Nephron (organoid): ENCODE measurements at regions not wholly inside any gene's neighbourhood (a gene's known extent, or its start where the extent isn't known, plus 50 kb on each side); places are given as distances from the start of the nearest gene placed in this dataset.
"Not testable (repeated sequence)": the region's sequence is repeated elsewhere in the genome, so short reads cannot be mapped to it uniquely, and the experiment has no call there.

ENCODE experiments used
- H3K27ac Mint-ChIP-seq, 3 experiments: 2 replicates each; pipeline ENCODE4 v1.8.0; 2020; ENCODE audit warnings: mixed read lengths in 3 of 3, mild to moderate bottlenecking in 2 of 3, moderate library complexity in 1 of 3
- H3K27me3 Mint-ChIP-seq: 2 replicates; pipeline ENCODE4 v1.8.0; 2021; ENCODE audit warnings: low read depth, mild to moderate bottlenecking, moderate library complexity, mixed read lengths
- H3K36me3 Mint-ChIP-seq: 2 replicates; pipeline ENCODE4 v1.8.0; 2020; ENCODE audit warnings: low read depth, mixed read lengths
- H3K4me1 Mint-ChIP-seq: 2 replicates; pipeline ENCODE4 v1.8.0; 2020; ENCODE audit warnings: mixed read lengths
- H3K4me3 Mint-ChIP-seq, 3 experiments: 2 replicates each; pipeline ENCODE4 v1.8.0; 2020; ENCODE audit warnings: mild to moderate bottlenecking in 3 of 3, mixed read lengths in 3 of 3, moderate library complexity in 2 of 3
- H3K9me3 Mint-ChIP-seq: 2 replicates; pipeline ENCODE4 v1.8.0; 2020; ENCODE audit warnings: mixed read lengths
- TF ChIP-seq, protein P1 (sequence below), 3 experiments: fragments of 200-600 bp; sonication (generic); IDR thresholded peaks; one replicate each; pipeline ENCODE4 v1.5.0; 2021; ENCODE audit warnings: antibody characterized with exemption in 3 of 3; ENCODE audit not compliant: unreplicated experiment in 3 of 3

DNA sequence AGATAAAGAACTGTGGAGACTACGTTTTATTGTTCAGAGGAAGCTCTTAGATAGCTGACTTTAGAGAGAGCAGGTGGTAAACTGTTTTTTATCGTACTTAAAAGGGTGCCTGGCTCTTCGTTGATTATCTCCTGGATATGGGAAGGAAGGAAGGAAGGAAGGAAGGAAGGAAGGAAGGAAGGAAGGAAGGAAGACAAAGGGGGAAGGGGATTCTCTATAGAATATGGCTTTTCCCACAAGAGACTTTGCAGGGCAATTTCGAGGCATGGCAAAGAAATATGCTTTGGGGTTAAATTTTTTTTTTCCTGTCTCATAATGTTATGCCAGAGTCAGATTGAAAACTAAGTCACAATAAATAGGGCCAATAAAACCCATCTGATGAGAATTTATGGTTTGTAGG is 271.9 kb upstream of the POU1F1 start:
- TF ChIP-seq, protein P1, sequence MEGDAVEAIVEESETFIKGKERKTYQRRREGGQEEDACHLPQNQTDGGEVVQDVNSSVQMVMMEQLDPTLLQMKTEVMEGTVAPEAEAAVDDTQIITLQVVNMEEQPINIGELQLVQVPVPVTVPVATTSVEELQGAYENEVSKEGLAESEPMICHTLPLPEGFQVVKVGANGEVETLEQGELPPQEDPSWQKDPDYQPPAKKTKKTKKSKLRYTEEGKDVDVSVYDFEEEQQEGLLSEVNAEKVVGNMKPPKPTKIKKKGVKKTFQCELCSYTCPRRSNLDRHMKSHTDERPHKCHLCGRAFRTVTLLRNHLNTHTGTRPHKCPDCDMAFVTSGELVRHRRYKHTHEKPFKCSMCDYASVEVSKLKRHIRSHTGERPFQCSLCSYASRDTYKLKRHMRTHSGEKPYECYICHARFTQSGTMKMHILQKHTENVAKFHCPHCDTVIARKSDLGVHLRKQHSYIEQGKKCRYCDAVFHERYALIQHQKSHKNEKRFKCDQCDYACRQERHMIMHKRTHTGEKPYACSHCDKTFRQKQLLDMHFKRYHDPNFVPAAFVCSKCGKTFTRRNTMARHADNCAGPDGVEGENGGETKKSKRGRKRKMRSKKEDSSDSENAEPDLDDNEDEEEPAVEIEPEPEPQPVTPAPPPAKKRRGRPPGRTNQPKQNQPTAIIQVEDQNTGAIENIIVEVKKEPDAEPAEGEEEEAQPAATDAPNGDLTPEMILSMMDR (IDR thresholded peaks at IDR 0.05; ENCODE audit: unreplicated experiment in 3 of 3), result no peak
- H3K36me3 Mint-ChIP-seq, result no peaks in the 10 kb centered on the region

DNA sequence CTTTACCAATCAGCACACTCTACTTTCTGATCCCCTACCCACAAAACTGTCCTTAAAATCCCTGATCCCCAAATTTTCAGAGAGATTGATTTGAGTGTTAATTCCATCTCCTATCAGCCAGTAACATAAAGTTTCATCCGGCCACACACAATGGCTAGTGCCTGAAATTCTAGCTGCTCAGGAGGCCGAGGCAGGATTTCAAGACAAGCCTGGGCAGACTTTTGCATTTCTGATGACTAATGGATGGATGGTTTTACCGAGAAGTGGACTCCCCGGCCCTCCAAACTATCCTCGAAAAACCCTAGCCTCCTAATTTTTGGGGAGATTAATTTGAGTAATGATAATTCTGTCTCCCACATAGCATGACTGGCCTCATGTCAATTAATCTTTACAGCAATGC is 269.8 kb upstream of the POU1F1 start:
- H3K36me3 Mint-ChIP-seq, result no peaks in the 10 kb centered on the region
- no peak overlapping the region for H3K4me3 Mint-ChIP-seq
- no peaks in the 10 kb centered on the region for H3K27me3 Mint-ChIP-seq
- H3K4me1 Mint-ChIP-seq, result no peaks in the 10 kb centered on the region
- H3K9me3 Mint-ChIP-seq, result no peaks in the 10 kb centered on the region
- TF ChIP-seq, protein P1 (IDR thresholded peaks at IDR 0.05; ENCODE audit: unreplicated experiment in 3 of 3), result no peak
- no peak overlapping the region for H3K27ac Mint-ChIP-seq

More for the DNA sequence above, 271.9 kb upstream of the POU1F1 start:
- Mint-ChIP-seq H3K9me3 (no peaks in the 10 kb centered on the region), H3K27me3 (no peaks in the 10 kb centered on the region), H3K4me3 (no peak overlapping the region), H3K27ac (no peak overlapping the region), H3K4me1 (no peaks in the 10 kb centered on the region)

DNA sequence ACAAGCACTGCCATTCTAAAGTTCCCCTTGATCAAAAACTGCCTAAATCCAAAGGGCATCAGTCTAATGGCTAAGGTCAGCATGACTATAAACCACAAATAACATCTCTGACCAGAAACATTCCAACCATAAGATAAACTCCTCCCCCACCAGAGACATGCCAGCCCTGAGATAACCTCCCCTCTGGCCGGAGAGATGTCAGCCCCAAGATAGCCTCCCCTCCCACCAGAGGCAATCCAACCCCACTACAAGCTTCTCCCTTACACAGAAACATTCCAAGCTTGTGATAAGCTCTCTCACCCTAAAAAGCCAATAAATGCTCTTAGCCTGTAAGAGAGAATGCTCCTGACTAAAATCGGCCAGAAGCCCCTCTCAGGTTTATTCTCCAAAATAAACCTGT is 267.0 kb upstream of the POU1F1 start:
- H3K4me1 Mint-ChIP-seq, H3K36me3 Mint-ChIP-seq: not testable (repeated sequence)

DNA sequence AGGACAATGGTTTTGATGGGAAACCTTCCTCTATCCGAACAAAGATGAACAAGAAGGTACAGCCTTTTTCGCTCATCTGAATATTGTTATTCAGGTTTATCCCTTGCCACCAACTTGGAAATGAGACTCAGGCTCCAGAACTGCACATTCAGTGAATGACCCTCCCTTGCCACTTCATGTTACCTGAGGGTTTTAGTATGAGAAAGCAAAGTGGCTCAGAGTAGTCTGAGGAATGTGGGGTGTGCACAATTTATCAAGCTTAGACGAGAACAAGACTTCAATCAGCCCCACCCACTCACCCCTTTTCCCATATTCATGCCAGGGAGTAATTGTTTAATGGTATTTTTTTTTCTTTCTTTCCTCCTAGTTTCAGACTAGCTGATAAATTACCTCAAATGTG is 265.3 kb upstream of the POU1F1 start:
- TF ChIP-seq, protein P1 (IDR thresholded peaks at IDR 0.05; ENCODE audit: unreplicated experiment in 3 of 3), result no peak
- no peaks in the 10 kb centered on the region for H3K4me1 Mint-ChIP-seq
- H3K36me3 Mint-ChIP-seq, result no peaks in the 10 kb centered on the region
- no peaks in the 10 kb centered on the region for H3K27me3 Mint-ChIP-seq
- no peak overlapping the region for H3K27ac Mint-ChIP-seq
- H3K4me3 Mint-ChIP-seq, result no peak overlapping the region
- no peaks in the 10 kb centered on the region for H3K9me3 Mint-ChIP-seq

More for the DNA sequence above, 267.0 kb upstream of the POU1F1 start:
- not testable (repeated sequence) for H3K27me3 Mint-ChIP-seq, H3K9me3 Mint-ChIP-seq, H3K27ac Mint-ChIP-seq, H3K4me3 Mint-ChIP-seq

GRCh38 chr3:87538722-87539121 is 262.3 kb upstream of the POU1F1 start:
- H3K27ac Mint-ChIP-seq, H3K27me3 Mint-ChIP-seq, H3K36me3 Mint-ChIP-seq, H3K9me3 Mint-ChIP-seq, H3K4me1 Mint-ChIP-seq, H3K4me3 Mint-ChIP-seq: not testable (repeated sequence)

DNA sequence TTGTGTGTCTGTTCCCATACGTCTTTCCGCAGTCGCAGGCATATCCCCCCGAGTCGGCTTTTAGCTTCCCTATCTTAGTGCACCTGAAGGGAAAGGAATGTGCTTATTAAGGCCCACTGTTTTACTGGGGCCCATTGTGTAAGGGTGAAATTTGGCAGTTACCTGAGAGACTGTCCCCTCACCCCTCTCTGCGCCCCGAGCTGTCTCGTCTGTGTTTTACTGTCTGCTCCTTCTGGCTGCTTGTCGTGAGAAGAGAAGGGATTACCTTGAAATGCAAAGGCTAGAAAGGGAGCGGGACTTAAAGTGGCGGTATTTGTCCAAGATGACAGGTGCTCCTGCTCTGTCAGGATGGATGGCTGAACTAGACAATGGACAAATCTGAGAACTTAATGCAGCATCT is 233.0 kb upstream of the POU1F1 start:
- no peaks in the 10 kb centered on the region for H3K9me3 Mint-ChIP-seq
- TF ChIP-seq, protein P1 (IDR thresholded peaks at IDR 0.05; ENCODE audit: unreplicated experiment in 3 of 3), result no peak

DNA sequence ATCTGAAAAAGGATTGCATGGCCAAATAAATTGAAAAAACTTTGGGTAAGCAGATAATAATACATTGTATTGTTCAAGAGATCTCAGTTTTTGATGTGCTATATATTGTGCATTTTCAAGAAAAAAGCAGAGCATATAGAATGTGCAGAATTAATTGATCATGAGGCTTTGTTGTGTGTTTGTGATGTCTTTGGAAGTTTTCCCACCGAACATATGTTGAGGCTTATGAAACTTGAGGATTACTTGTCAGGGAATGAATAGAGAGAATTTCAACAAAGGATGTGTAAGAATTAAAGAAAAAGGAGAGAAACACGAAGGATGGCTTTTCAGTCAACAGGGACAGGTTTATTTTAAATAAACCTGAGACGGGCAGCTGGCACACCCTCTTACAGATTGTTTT is 232.5 kb upstream of the POU1F1 start:
- H3K27me3 Mint-ChIP-seq, result no peaks in the 10 kb centered on the region
- H3K4me1 Mint-ChIP-seq, result peaks cover 15% of the 10 kb centered on the region
- no peaks in the 10 kb centered on the region for H3K36me3 Mint-ChIP-seq
- no peak overlapping the region for H3K27ac Mint-ChIP-seq
- H3K9me3 Mint-ChIP-seq, result no peaks in the 10 kb centered on the region
- TF ChIP-seq, protein P1 (IDR thresholded peaks at IDR 0.05; ENCODE audit: unreplicated experiment in 3 of 3), result no peak
- no peak overlapping the region for H3K4me3 Mint-ChIP-seq

More for the DNA sequence above, 233.0 kb upstream of the POU1F1 start:
- Mint-ChIP-seq H3K4me1 (peaks cover 15% of the 10 kb centered on the region), H3K4me3 (no peak overlapping the region), H3K36me3 (no peaks in the 10 kb centered on the region), H3K27me3 (no peaks in the 10 kb centered on the region), H3K27ac (no peak overlapping the region)
